ENCODE measurements at regions not wholly inside any gene's neighbourhood (a gene's known extent, or its start where the extent isn't known, plus 50 kb on each side); places are given as distances from the start of the nearest gene placed in this dataset.

DNA sequence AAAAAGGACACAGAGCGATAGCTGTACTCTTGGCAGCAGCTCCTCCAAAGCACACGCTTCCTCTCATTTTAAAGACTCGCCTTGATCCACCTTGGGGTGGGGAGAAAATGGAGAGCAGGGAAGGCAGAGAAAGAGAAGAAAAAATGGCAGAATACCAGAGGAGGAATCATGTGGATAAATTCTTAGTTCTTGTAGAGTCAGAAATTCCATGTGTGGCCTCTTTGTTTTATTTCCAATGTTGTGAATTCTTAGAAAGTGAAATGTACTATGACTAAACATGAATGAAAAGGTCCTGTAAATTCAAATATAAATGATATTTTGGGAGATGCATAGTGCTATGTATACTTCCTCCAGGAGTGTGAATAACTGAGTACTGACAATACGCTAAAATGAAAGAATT is 89.7 kb upstream of the SESTD1 start:
- no peak overlapping the region for H3K4me3 ChIP-seq (ENCODE audit: low read length)
- H3K9ac ChIP-seq (ENCODE audit: low read length) = no peak overlapping the region
- no peaks in the 10 kb centered on the region for H3F3A ChIP-seq (ENCODE audit: insufficient read depth, low read length, poor library complexity, severe bottlenecking)

DNA sequence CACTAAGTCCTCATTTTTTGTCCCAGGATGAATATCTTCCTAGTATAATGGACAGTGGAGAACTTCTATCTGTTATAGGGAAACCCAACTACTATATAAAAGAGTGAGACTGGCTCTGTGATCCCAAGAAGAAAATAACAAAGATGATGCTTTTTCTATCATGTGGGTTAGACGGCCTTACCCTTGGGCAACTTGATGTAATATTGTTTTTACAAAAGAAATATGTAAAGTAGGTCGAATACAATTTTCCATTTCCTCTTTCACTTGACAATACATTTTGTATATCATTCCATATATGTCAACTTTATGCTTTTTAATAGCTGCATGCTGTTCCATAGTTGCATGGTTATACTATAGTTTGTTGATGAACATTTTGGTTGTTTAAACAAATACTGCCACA is 87.5 kb upstream of the SESTD1 start:
- Histone ChIP-seq H3K4me2 (ENCODE audit: low read length) (no peak overlapping the region), H3K4me3 (ENCODE audit: low read length) (no peak overlapping the region), H3K27me3 (ENCODE audit: insufficient read depth, low read depth, low read length) (no peaks in the 10 kb centered on the region), H4K20me1 (ENCODE audit: insufficient read depth) (no peaks in the 10 kb centered on the region), H2AFZ (ENCODE audit: low read depth, low read length) (no peak overlapping the region), H3F3A (ENCODE audit: insufficient read depth, low read length, poor library complexity, severe bottlenecking) (no peaks in the 10 kb centered on the region), H3K9me3 (ENCODE audit: low read length) (no peaks in the 10 kb centered on the region), H3K9ac (ENCODE audit: low read length) (no peak overlapping the region), H3K27ac (ENCODE audit: low read length) (no peak overlapping the region), H3K9me2 (ENCODE audit: insufficient read depth, low read length) (no peaks in the 10 kb centered on the region), H3K79me2 (replicated peaks; ENCODE audit: insufficient read depth, low read length) (no peaks in the 10 kb centered on the region), H3K36me3 (ENCODE audit: insufficient read depth, low read length) (no peaks in the 10 kb centered on the region)
- TF ChIP-seq, protein P1, sequence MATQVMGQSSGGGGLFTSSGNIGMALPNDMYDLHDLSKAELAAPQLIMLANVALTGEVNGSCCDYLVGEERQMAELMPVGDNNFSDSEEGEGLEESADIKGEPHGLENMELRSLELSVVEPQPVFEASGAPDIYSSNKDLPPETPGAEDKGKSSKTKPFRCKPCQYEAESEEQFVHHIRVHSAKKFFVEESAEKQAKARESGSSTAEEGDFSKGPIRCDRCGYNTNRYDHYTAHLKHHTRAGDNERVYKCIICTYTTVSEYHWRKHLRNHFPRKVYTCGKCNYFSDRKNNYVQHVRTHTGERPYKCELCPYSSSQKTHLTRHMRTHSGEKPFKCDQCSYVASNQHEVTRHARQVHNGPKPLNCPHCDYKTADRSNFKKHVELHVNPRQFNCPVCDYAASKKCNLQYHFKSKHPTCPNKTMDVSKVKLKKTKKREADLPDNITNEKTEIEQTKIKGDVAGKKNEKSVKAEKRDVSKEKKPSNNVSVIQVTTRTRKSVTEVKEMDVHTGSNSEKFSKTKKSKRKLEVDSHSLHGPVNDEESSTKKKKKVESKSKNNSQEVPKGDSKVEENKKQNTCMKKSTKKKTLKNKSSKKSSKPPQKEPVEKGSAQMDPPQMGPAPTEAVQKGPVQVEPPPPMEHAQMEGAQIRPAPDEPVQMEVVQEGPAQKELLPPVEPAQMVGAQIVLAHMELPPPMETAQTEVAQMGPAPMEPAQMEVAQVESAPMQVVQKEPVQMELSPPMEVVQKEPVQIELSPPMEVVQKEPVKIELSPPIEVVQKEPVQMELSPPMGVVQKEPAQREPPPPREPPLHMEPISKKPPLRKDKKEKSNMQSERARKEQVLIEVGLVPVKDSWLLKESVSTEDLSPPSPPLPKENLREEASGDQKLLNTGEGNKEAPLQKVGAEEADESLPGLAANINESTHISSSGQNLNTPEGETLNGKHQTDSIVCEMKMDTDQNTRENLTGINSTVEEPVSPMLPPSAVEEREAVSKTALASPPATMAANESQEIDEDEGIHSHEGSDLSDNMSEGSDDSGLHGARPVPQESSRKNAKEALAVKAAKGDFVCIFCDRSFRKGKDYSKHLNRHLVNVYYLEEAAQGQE (IDR thresholded peaks at IDR 0.05; ENCODE audit: borderline replicate concordance) = no peak
- TF ChIP-seq, protein P2, sequence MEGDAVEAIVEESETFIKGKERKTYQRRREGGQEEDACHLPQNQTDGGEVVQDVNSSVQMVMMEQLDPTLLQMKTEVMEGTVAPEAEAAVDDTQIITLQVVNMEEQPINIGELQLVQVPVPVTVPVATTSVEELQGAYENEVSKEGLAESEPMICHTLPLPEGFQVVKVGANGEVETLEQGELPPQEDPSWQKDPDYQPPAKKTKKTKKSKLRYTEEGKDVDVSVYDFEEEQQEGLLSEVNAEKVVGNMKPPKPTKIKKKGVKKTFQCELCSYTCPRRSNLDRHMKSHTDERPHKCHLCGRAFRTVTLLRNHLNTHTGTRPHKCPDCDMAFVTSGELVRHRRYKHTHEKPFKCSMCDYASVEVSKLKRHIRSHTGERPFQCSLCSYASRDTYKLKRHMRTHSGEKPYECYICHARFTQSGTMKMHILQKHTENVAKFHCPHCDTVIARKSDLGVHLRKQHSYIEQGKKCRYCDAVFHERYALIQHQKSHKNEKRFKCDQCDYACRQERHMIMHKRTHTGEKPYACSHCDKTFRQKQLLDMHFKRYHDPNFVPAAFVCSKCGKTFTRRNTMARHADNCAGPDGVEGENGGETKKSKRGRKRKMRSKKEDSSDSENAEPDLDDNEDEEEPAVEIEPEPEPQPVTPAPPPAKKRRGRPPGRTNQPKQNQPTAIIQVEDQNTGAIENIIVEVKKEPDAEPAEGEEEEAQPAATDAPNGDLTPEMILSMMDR (IDR thresholded peaks at IDR 0.05; ENCODE audit: poor library complexity, severe bottlenecking) = no peak
- TF ChIP-seq EZH2 (IDR thresholded peaks at IDR 0.05; ENCODE audit: borderline replicate concordance, insufficient read depth, low read length, poor library complexity, severe bottlenecking) = no peak
- TF ChIP-seq TAF1 (IDR thresholded peaks at IDR 0.05; ENCODE audit: low read depth) = no peak
- no peak for TF ChIP-seq POLR2AphosphoS5 (IDR thresholded peaks at IDR 0.05)
- TF ChIP-seq RAD21 (conservative IDR thresholded peaks at IDR 0.05) = no peak
- TF ChIP-seq MXI1 (conservative IDR thresholded peaks at IDR 0.05; ENCODE audit: poor library complexity, severe bottlenecking) = no peak
- no peak for TF ChIP-seq SMC3 (conservative IDR thresholded peaks at IDR 0.05; ENCODE audit: poor library complexity)
- no peak for TF ChIP-seq EP300 (conservative IDR thresholded peaks at IDR 0.05; ENCODE audit: poor library complexity, severe bottlenecking)

More for the DNA sequence above, 89.7 kb upstream of the SESTD1 start:
- Histone ChIP-seq H3K9me3 (ENCODE audit: low read length) (no peaks in the 10 kb centered on the region), H2AFZ (ENCODE audit: low read depth, low read length) (no peak overlapping the region), H3K27ac (ENCODE audit: low read length) (no peak overlapping the region), H4K20me1 (ENCODE audit: insufficient read depth) (no peaks in the 10 kb centered on the region), H3K36me3 (ENCODE audit: insufficient read depth, low read length) (no peaks in the 10 kb centered on the region), H3K79me2 (replicated peaks; ENCODE audit: insufficient read depth, low read length) (no peaks in the 10 kb centered on the region), H3K4me2 (ENCODE audit: low read length) (no peak overlapping the region), H3K27me3 (ENCODE audit: insufficient read depth, low read depth, low read length) (no peaks in the 10 kb centered on the region), H3K9me2 (ENCODE audit: insufficient read depth, low read length) (no peaks in the 10 kb centered on the region)
- TF ChIP-seq TAF1 (IDR thresholded peaks at IDR 0.05; ENCODE audit: low read depth) (no peak), EZH2 (IDR thresholded peaks at IDR 0.05; ENCODE audit: borderline replicate concordance, insufficient read depth, low read length, poor library complexity, severe bottlenecking) (no peak), MXI1 (conservative IDR thresholded peaks at IDR 0.05; ENCODE audit: poor library complexity, severe bottlenecking) (no peak), SMC3 (conservative IDR thresholded peaks at IDR 0.05; ENCODE audit: poor library complexity) (no peak), EP300 (conservative IDR thresholded peaks at IDR 0.05; ENCODE audit: poor library complexity, severe bottlenecking) (no peak), POLR2AphosphoS5 (IDR thresholded peaks at IDR 0.05) (no peak), RAD21 (conservative IDR thresholded peaks at IDR 0.05) (no peak)
- TF ChIP-seq, protein P2 (IDR thresholded peaks at IDR 0.05; ENCODE audit: poor library complexity, severe bottlenecking) = no peak
- TF ChIP-seq, protein P1 (IDR thresholded peaks at IDR 0.05; ENCODE audit: borderline replicate concordance) = no peak

Data from neural cell (in vitro differentiated cells).